Naive B cell (primary cell): ENCODE measurements at regions not wholly inside any gene's neighbourhood (a gene's known extent, or its start where the extent isn't known, plus 50 kb on each side); places are given as distances from the start of the nearest gene placed in this dataset.

Experiments
- ATAC-seq, 2 donors: fragments of 150-1000 bp; cut with Tn5 transposase; 2 replicates each; pipeline ENCODE4 v1.10.0; 2021; ENCODE audit warnings: low read depth in 2 of 2, mild to moderate bottlenecking in 2 of 2, moderate library complexity in 2 of 2
- DNase-seq: peaks from one replicate; pipeline ENCODE4 v3.0.0; 2022
- H3K27ac Mint-ChIP-seq, 6 donors: one replicate each; pipeline ENCODE4 v1.8.0; 2020 to 2022; ENCODE audit warnings: mild to moderate bottlenecking in 6 of 6, mixed read lengths in 6 of 6, moderate library complexity in 5 of 6, inconsistent platforms in 2 of 6
- H3K27me3 Mint-ChIP-seq, 3 donors: one replicate each; pipeline ENCODE4 v1.8.0; 2021 to 2022; ENCODE audit warnings: mixed read lengths in 3 of 3, mild to moderate bottlenecking in 1 of 3
- H3K36me3 Mint-ChIP-seq, 2 donors: one replicate each; pipeline ENCODE4 v1.8.0; 2020 to 2022; ENCODE audit warnings: mixed read lengths in 2 of 2, inconsistent platforms in 1 of 2, mild to moderate bottlenecking in 1 of 2
- H3K4me1 Mint-ChIP-seq, 3 donors: one replicate each; pipeline ENCODE4 v1.8.0; 2020 to 2022; ENCODE audit warnings: mixed read lengths in 3 of 3, inconsistent platforms in 1 of 3, mild to moderate bottlenecking in 1 of 3, moderate library complexity in 1 of 3
- H3K4me3 Mint-ChIP-seq, 8 donors: one replicate each; pipeline ENCODE4 v1.8.0; 2020 to 2022; ENCODE audit warnings: mild to moderate bottlenecking in 8 of 8, mixed read lengths in 8 of 8, moderate library complexity in 8 of 8, inconsistent platforms in 2 of 8
- H3K9me3 Mint-ChIP-seq, 7 donors: one replicate each; pipeline ENCODE4 v1.8.0; 2020 to 2022; ENCODE audit warnings: mixed read lengths in 7 of 7, mild to moderate bottlenecking in 5 of 7, inconsistent platforms in 2 of 7, moderate library complexity in 1 of 7

GRCh38 chr7:20839196-20839735 lies 52.6 kb upstream of the SP8 start:
- Mint-ChIP-seq H3K4me3 (peak overlapping the region in 1 of 8 donors; percentile 70), H3K36me3 (peaks cover 0 to 4% of the 10 kb centered on the region in 2 donors), H3K4me1 (no peaks in the 10 kb centered on the region), H3K27ac (no peak overlapping the region), H3K27me3 (no peaks in the 10 kb centered on the region), H3K9me3 (peaks cover 0 to 8% (median 0%) of the 10 kb centered on the region in 7 donors)
- DNase-seq: no peak
- no peak for ATAC-seq

GRCh38 chr7:20839987-20840386 lies 53.3 kb upstream of the SP8 start:
- Mint-ChIP-seq H3K9me3 (peaks cover 0 to 6% (median 0%) of the 10 kb centered on the region in 7 donors), H3K4me3 (no peak overlapping the region), H3K36me3 (peaks cover 0 to 2% of the 10 kb centered on the region in 2 donors), H3K27ac (no peak overlapping the region), H3K4me1 (no peaks in the 10 kb centered on the region), H3K27me3 (no peaks in the 10 kb centered on the region)
- DNase-seq (no peak), ATAC-seq (no peak)

GRCh38 chr7:20846791-20847190 lies 60.1 kb upstream of the SP8 start:
- peaks cover 0 to 4% (median 0%) of the 10 kb centered on the region in 7 donors for H3K9me3 Mint-ChIP-seq
- no peaks in the 10 kb centered on the region for H3K36me3 Mint-ChIP-seq
- H3K27ac Mint-ChIP-seq: no peak overlapping the region
- H3K4me1 Mint-ChIP-seq: no peaks in the 10 kb centered on the region
- peaks cover 0 to 3% (median 0%) of the 10 kb centered on the region in 3 donors for H3K27me3 Mint-ChIP-seq
- no peak overlapping the region for H3K4me3 Mint-ChIP-seq
- DNase-seq (no peak), ATAC-seq (no peak)

GRCh38 chr7:20858951-20859350 lies 72.3 kb upstream of the SP8 start:
- H3K36me3 Mint-ChIP-seq: no peaks in the 10 kb centered on the region
- ATAC-seq (no peak), DNase-seq (no peak)
- no peaks in the 10 kb centered on the region for H3K4me1 Mint-ChIP-seq
- no peaks in the 10 kb centered on the region for H3K9me3 Mint-ChIP-seq
- no peak overlapping the region for H3K4me3 Mint-ChIP-seq
- H3K27ac Mint-ChIP-seq: no peak overlapping the region
- no peaks in the 10 kb centered on the region for H3K27me3 Mint-ChIP-seq

GRCh38 chr7:20861468-20861867 lies 74.8 kb upstream of the SP8 start:
- ATAC-seq: no peak
- H3K36me3 Mint-ChIP-seq: no peaks in the 10 kb centered on the region
- DNase-seq: no peak
- no peak overlapping the region for H3K4me3 Mint-ChIP-seq
- H3K27ac Mint-ChIP-seq: no peak overlapping the region
- no peaks in the 10 kb centered on the region for H3K9me3 Mint-ChIP-seq
- H3K4me1 Mint-ChIP-seq: no peaks in the 10 kb centered on the region
- H3K27me3 Mint-ChIP-seq: no peaks in the 10 kb centered on the region

- Mint-ChIP-seq H3K36me3 (no peaks in the 10 kb centered on the region), H3K4me1 (no peaks in the 10 kb centered on the region), H3K9me3 (no peaks in the 10 kb centered on the region), H3K4me3 (no peak overlapping the region), H3K27me3 (peaks cover 0 to 5% (median 0%) of the 10 kb centered on the region in 3 donors), H3K27ac (no peak overlapping the region)
- DNase-seq (no peak), ATAC-seq (no peak)
Measured at GRCh38 chr7:20862554-20862953, 75.9 kb upstream of the SP8 start.

GRCh38 chr7:20864221-20864620 lies 77.5 kb upstream of the SP8 start:
- Mint-ChIP-seq H3K27me3 (peaks cover 0 to 5% (median 0%) of the 10 kb centered on the region in 3 donors), H3K27ac (no peak overlapping the region), H3K36me3 (no peaks in the 10 kb centered on the region), H3K4me3 (no peak overlapping the region), H3K4me1 (no peaks in the 10 kb centered on the region), H3K9me3 (no peaks in the 10 kb centered on the region)
- DNase-seq (no peak), ATAC-seq (no peak)

- Mint-ChIP-seq H3K4me1 (no peaks in the 10 kb centered on the region), H3K27me3 (peaks cover 0 to 5% (median 0%) of the 10 kb centered on the region in 3 donors), H3K9me3 (no peaks in the 10 kb centered on the region), H3K36me3 (no peaks in the 10 kb centered on the region), H3K4me3 (no peak overlapping the region), H3K27ac (no peak overlapping the region)
- no peak for DNase-seq
- no peak for ATAC-seq
Measured at GRCh38 chr7:20865684-20866083, 79.0 kb upstream of the SP8 start.

GRCh38 chr7:20870977-20871376 lies 84.3 kb upstream of the SP8 start:
- Mint-ChIP-seq H3K4me1 (no peaks in the 10 kb centered on the region), H3K9me3 (peaks cover 0 to 5% (median 0%) of the 10 kb centered on the region in 7 donors), H3K27ac (no peak overlapping the region), H3K4me3 (no peak overlapping the region), H3K36me3 (no peaks in the 10 kb centered on the region), H3K27me3 (peaks cover 0 to 5% (median 0%) of the 10 kb centered on the region in 3 donors)
- DNase-seq: no peak
- no peak for ATAC-seq

GRCh38 chr7:20892776-20893175 lies 106.1 kb upstream of the SP8 start:
- DNase-seq (no peak), ATAC-seq (no peak)
- Mint-ChIP-seq H3K27ac (no peak overlapping the region), H3K4me3 (no peak overlapping the region), H3K36me3 (peaks cover 0 to 7% of the 10 kb centered on the region in 2 donors), H3K4me1 (no peaks in the 10 kb centered on the region), H3K9me3 (peaks cover 5 to 20% (median 10%) of the 10 kb centered on the region in 7 donors), H3K27me3 (peaks cover 0 to 6% (median 0%) of the 10 kb centered on the region in 3 donors)

GRCh38 chr7:20894806-20895205 lies 108.1 kb upstream of the SP8 start:
- Mint-ChIP-seq H3K9me3 (peaks cover 0 to 10% (median 0%) of the 10 kb centered on the region in 7 donors), H3K4me1 (no peaks in the 10 kb centered on the region), H3K4me3 (no peak overlapping the region), H3K27me3 (peaks cover 0 to 3% (median 0%) of the 10 kb centered on the region in 3 donors), H3K36me3 (no peaks in the 10 kb centered on the region), H3K27ac (no peak overlapping the region)
- no peak for DNase-seq
- ATAC-seq: no peak

GRCh38 chr7:20895563-20895962 lies 108.9 kb upstream of the SP8 start:
- no peaks in the 10 kb centered on the region for H3K4me1 Mint-ChIP-seq
- DNase-seq (no peak), ATAC-seq (no peak)
- no peaks in the 10 kb centered on the region for H3K36me3 Mint-ChIP-seq
- no peak overlapping the region for H3K27ac Mint-ChIP-seq
- peaks cover 0 to 7% (median under 1%) of the 10 kb centered on the region in 7 donors for H3K9me3 Mint-ChIP-seq
- H3K4me3 Mint-ChIP-seq: no peak overlapping the region
- H3K27me3 Mint-ChIP-seq: peaks cover 0 to 3% (median 0%) of the 10 kb centered on the region in 3 donors

- Mint-ChIP-seq H3K36me3 (no peaks in the 10 kb centered on the region), H3K4me1 (no peaks in the 10 kb centered on the region), H3K4me3 (no peak overlapping the region), H3K27me3 (peaks cover 0 to 3% (median 0%) of the 10 kb centered on the region in 3 donors), H3K9me3 (peaks cover 0 to 20% (median 6%) of the 10 kb centered on the region in 7 donors), H3K27ac (no peak overlapping the region)
- ATAC-seq (no peak), DNase-seq (no peak)
Measured at GRCh38 chr7:20896996-20897395, 110.3 kb upstream of the SP8 start.

GRCh38 chr7:20906801-20907453 lies 120.2 kb upstream of the SP8 start:
- DNase-seq (no peak), ATAC-seq (no peak)
- H3K36me3 Mint-ChIP-seq: no peaks in the 10 kb centered on the region
- peaks cover 0 to 10% (median 4%) of the 10 kb centered on the region in 7 donors for H3K9me3 Mint-ChIP-seq
- H3K4me3 Mint-ChIP-seq: no peak overlapping the region
- no peaks in the 10 kb centered on the region for H3K27me3 Mint-ChIP-seq
- peaks cover 5 to 9% (median 8%) of the 10 kb centered on the region in 3 donors for H3K4me1 Mint-ChIP-seq
- H3K27ac Mint-ChIP-seq: no peak overlapping the region
